BJ (cell line): ENCODE measurements at regions not wholly inside any gene's neighbourhood (a gene's known extent, or its start where the extent isn't known, plus 50 kb on each side); places are given as distances from the start of the nearest gene placed in this dataset.

Source experiments
- CTCF ChIA-PET: fragments of 350-600 bp; formaldehyde crosslinking; extraction: SDS; loops from one replicate; lab custom pipeline; 2021; ENCODE audit warnings: antibody characterized with exemption, inconsistent platforms; lab: Yijun Ruan, JAX
- POLR2A ChIA-PET: fragments of 300-600 bp; sonication (Branson Sonifier 250); formaldehyde crosslinking; extraction: SDS; loops from one replicate; lab custom pipeline; 2021; ENCODE audit warnings: antibody characterized with exemption; lab: Charles Lee
- DNase-seq: peaks from one replicate; pipeline ENCODE4 v3.0.0-alpha.2; 2011; ENCODE audit warnings: low read depth
- H3K27me3 ChIP-seq: 2 replicates; pipeline ENCODE4 v1.6.0; 2011; ENCODE audit warnings: low read length; ENCODE audit not compliant: control insufficient read depth, insufficient read depth
- H3K36me3 ChIP-seq: 2 replicates; pipeline ENCODE4 v1.5.1; 2011; ENCODE audit warnings: low read length; ENCODE audit not compliant: control insufficient read depth, insufficient read depth
- H3K4me3 ChIP-seq: 2 replicates; pipeline ENCODE4 v1.5.1; 2011; ENCODE audit warnings: low read depth, mild to moderate bottlenecking, control low read depth, low read length
- TF ChIP-seq, protein P1 (sequence below): IDR thresholded peaks from 2 replicates; pipeline ENCODE4 v1.5.1; 2011; ENCODE audit warnings: low read depth, mild to moderate bottlenecking, control low read depth, inconsistent platforms, low read length, moderate library complexity; ENCODE audit not compliant: insufficient read depth

DNA sequence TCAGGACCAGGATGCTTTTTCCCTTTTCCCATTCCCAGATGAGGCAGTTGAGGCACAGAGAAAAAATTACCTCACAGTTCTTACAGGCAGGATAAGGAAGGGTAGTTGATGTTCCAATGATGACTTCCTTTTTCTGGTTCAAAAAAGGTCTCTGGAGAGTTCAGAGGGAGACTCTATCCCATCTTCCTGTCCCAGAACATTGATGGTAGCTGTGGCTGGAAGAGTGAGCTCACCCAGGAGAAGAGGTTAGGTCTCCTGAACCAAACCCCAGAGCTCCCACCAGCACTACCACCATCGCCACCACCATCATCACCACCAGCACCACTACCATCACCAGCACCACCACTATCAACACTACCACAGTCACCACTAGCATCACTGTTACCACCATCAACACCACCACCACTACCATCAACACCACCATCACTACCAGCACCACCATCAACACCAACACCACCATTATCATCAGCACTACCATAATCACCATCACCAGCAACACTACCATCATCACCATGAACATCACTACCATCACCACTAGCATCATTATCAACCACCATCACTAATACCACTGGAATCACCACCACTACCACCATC lies 105.5 kb upstream of the RUNX3 start:
- H3K4me3 ChIP-seq, result no peak overlapping the region
- H3K36me3 ChIP-seq, result no peaks in the 10 kb centered on the region
- POLR2A ChIA-PET, result interaction anchor here (0.7 kb wide), 1 partner anchor 13 kb away, joined by 3 read pairs; no protein-coding TSS in a partner anchor
- no peaks in the 10 kb centered on the region; the same call in 1 of the 2 replicates for H3K27me3 ChIP-seq
- TF ChIP-seq, protein P1, sequence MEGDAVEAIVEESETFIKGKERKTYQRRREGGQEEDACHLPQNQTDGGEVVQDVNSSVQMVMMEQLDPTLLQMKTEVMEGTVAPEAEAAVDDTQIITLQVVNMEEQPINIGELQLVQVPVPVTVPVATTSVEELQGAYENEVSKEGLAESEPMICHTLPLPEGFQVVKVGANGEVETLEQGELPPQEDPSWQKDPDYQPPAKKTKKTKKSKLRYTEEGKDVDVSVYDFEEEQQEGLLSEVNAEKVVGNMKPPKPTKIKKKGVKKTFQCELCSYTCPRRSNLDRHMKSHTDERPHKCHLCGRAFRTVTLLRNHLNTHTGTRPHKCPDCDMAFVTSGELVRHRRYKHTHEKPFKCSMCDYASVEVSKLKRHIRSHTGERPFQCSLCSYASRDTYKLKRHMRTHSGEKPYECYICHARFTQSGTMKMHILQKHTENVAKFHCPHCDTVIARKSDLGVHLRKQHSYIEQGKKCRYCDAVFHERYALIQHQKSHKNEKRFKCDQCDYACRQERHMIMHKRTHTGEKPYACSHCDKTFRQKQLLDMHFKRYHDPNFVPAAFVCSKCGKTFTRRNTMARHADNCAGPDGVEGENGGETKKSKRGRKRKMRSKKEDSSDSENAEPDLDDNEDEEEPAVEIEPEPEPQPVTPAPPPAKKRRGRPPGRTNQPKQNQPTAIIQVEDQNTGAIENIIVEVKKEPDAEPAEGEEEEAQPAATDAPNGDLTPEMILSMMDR, result no peak
- CTCF ChIA-PET, result interaction anchor here (1.0 to 6.5 kb wide), 5 partner anchors 12 to 170 kb away, joined by 3 to 146 read pairs (median 9); partner anchors contain the start of gene RUNX3
- no peak for DNase-seq

DNA sequence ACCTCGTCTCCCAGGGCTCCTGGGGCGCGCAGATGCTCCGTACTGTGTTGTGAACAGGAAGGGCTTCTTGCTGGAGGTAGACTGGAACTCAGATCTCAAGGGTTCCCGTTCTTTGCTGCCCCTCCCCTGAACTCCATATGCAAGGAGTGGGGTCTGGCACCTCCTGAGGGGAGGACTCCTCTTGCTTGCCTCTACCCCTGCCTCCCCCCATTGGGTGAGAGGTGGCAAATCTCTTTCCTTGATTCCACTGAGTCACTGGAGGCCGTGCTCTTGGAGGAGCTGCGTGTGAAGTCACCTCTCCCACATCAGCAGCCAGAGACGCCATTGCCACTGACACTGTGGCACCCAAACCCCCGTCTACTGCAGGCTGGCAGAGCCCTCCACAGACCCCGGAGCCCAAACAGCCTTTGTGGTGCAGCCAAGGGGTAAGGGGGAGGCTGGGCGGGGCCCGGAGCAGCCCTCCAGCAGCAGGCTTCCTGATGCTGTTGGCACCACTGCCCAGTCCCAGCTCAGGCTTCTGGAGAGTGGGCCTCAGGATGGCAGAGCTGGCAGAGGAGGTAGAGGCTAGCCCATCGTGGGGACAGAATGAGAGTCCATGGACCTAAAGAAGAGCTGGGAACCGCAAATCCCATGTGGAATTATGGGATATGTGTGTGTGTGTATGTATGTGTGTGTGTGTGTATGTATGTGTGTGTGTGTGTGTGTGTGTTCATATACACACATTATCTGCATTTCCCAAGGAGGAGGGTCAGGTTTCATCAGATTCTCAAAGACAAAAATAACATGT lies 104.9 kb upstream of the RUNX3 start:
- DNase-seq, result no peak

DNA sequence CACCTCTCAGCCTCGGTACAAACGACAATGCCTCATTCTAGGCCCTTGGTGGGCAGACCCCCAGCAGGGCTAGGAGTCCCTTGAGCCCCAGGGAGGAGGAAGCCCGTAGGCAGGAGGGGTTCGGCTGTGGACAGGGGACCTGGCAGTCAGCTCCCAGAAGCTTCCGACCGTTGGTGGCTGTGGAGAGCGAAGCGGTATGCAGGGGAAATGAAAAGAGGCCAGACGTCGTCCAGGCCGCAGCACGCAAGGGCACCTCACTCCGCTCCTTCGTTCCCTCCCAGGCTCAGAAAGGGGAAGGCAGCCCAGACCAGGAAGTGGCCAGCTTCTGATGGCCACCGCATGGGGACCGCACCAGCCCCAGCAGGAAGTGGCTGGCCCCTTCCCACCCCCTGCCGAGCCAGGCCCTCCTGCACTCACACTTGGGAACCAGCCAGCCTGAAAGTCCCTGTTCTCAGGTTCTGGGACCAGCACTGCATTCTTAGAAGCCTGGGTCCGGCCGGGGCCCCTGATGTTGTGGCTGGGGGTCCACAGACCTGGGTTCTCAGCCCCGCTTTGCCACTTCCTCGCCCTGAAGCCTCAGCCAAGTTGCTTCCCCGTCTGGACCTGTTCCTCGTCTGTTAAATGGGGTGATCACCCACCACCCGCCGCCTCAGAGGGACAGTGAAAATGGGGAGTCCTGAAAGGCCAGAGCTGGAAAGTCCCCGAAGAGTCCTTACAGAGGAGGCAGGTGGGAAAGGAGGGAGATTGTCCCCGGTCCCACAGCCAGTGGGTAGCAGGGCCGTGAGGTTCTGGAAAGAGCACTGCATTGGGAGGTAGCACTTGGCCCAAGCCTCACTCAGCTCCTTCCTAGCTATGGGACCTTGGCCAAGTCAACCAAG lies 104.0 kb upstream of the RUNX3 start:
- ChIA-PET POLR2A (no interaction called here), CTCF (interaction anchor here (0.8 to 6.5 kb wide), 5 partner anchors 11 to 186 kb away, joined by 3 to 146 read pairs (median 3); partner anchors contain the start of gene RUNX3)
- no peak for DNase-seq

More for the DNA sequence above, 104.9 kb upstream of the RUNX3 start:
- Histone ChIP-seq H3K36me3 (no peaks in the 10 kb centered on the region), H3K4me3 (no peak overlapping the region), H3K27me3 (no peaks in the 10 kb centered on the region; the same call in 1 of the 2 replicates)
- TF ChIP-seq, protein P1, result no peak
- ChIA-PET CTCF (interaction anchor here (4.5 to 6.5 kb wide), 2 partner anchors 11 to 104 kb away, joined by 40 to 146 read pairs; partner anchors contain the start of gene RUNX3), POLR2A (interaction anchor here (0.7 kb wide), 1 partner anchor 12 kb away, joined by 3 read pairs; no protein-coding TSS in a partner anchor)

DNA sequence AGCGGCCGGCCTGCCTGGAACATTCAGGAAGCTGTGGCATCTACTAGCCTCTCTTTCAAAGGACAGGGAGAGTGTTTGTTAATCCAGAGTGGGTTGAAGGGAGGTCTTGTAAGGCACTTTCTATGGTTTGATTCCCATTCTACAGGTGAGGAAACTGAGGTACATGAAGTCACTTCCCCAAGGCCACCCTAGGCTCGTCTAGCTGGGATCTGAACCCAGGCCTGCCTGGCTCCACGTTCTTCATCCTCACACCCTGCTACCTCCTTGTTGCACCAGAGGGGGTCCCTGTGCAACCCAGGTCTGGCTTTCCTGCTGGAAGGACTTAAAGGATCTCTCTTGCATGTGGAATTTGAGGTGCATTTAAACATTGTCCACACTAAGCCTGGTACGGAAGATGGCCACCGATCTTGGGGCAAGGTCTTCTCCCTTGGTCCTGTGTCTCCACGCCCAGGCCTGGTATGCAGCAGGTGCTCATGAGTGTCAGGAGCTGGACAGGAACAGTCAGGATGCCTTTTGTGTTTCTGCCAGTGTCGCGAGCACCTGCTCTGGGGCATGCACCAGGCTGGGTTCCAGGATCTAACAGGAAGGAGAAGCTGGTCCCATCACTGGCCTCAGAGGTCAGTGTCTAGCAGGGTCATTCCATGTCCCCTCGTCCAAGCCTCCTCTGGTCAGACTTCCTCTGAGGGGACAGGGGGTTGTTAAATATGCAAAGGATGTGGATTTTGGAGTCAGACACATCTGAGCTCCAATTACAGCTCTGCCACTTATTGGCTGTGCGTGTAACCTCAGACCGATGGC lies 103.2 kb upstream of the RUNX3 start:
- POLR2A ChIA-PET, result no interaction called here
- CTCF ChIA-PET, result interaction anchor here (0.6 to 6.5 kb wide), 7 partner anchors 10 to 185 kb away, joined by 3 to 146 read pairs (median 4); partner anchors contain the start of gene RUNX3
- no peak for DNase-seq
- Histone ChIP-seq H3K4me3 (no peak overlapping the region), H3K36me3 (no peaks in the 10 kb centered on the region), H3K27me3 (no peaks in the 10 kb centered on the region)
- TF ChIP-seq, protein P1, result no peak

More for the DNA sequence above, 104.0 kb upstream of the RUNX3 start:
- Histone ChIP-seq H3K4me3 (no peak overlapping the region), H3K36me3 (no peaks in the 10 kb centered on the region), H3K27me3 (no peaks in the 10 kb centered on the region)
- TF ChIP-seq, protein P1, result no peak
